ENCODE measurements at regions not wholly inside any gene's neighbourhood (a gene's known extent, or its start where the extent isn't known, plus 50 kb on each side); places are given as distances from the start of the nearest gene placed in this dataset.

DNA sequence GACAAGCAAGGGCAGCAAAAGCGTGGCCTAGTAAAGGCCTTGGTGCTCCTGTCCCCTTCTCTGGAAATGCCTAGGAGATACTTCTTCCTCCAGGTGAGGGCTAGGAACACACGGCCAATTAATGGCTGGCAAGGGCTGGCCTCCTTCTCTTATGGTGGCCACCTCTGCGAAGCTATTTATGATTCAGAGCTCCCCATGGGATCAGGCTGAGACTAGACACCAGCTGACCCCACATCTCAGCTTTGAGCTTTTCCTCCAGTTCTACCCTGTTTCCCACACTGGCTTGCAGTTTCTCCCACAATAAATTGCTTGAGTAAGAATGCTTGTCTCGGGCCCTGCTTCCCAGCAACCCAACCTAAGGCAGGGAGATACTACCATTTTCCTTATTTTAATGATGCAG is 53.7 kb downstream of the CAMK2N1 start:
- TF ChIP-seq POLR2A (IDR thresholded peaks at IDR 0.05), result no peak
- TF ChIP-seq, protein P1, sequence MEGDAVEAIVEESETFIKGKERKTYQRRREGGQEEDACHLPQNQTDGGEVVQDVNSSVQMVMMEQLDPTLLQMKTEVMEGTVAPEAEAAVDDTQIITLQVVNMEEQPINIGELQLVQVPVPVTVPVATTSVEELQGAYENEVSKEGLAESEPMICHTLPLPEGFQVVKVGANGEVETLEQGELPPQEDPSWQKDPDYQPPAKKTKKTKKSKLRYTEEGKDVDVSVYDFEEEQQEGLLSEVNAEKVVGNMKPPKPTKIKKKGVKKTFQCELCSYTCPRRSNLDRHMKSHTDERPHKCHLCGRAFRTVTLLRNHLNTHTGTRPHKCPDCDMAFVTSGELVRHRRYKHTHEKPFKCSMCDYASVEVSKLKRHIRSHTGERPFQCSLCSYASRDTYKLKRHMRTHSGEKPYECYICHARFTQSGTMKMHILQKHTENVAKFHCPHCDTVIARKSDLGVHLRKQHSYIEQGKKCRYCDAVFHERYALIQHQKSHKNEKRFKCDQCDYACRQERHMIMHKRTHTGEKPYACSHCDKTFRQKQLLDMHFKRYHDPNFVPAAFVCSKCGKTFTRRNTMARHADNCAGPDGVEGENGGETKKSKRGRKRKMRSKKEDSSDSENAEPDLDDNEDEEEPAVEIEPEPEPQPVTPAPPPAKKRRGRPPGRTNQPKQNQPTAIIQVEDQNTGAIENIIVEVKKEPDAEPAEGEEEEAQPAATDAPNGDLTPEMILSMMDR (IDR thresholded peaks at IDR 0.05), result no peak
- H3K27me3 ChIP-seq, result no peaks in the 10 kb centered on the region
- DNase-seq, result no peak
- H3K36me3 ChIP-seq, result no peaks in the 10 kb centered on the region
- WGBS, 2 donors, result 80 to 93% methylated on average over 3 to 4 of the region's 4 CpGs
- no peaks in the 10 kb centered on the region for H3K9me3 ChIP-seq
- H3K4me1 ChIP-seq, result no peaks in the 10 kb centered on the region
- intact Hi-C loops (cut with DNase I), result no loop called here
- H3K4me3 ChIP-seq (replicated peaks in 1 of 3), result no peak overlapping the region
- no peak overlapping the region for H3K27ac ChIP-seq

DNA sequence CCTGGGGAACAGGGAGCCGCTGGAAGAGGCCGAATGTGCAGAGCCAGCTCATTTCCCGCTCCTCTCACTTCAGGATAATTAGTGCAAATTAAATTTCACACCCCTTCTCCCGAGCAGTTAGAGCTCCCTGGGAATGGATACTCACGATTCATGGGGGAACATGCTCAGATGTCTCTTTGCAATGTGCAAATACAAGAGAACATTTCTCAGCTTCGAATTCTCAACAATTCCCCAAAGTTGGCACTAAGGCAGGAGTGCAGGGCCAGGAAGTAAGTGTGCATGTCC is 54.9 kb downstream of the CAMK2N1 start:
- intact Hi-C loops (cut with DNase I), result no loop called here
- H3K9me3 ChIP-seq, result no peaks in the 10 kb centered on the region

DNA sequence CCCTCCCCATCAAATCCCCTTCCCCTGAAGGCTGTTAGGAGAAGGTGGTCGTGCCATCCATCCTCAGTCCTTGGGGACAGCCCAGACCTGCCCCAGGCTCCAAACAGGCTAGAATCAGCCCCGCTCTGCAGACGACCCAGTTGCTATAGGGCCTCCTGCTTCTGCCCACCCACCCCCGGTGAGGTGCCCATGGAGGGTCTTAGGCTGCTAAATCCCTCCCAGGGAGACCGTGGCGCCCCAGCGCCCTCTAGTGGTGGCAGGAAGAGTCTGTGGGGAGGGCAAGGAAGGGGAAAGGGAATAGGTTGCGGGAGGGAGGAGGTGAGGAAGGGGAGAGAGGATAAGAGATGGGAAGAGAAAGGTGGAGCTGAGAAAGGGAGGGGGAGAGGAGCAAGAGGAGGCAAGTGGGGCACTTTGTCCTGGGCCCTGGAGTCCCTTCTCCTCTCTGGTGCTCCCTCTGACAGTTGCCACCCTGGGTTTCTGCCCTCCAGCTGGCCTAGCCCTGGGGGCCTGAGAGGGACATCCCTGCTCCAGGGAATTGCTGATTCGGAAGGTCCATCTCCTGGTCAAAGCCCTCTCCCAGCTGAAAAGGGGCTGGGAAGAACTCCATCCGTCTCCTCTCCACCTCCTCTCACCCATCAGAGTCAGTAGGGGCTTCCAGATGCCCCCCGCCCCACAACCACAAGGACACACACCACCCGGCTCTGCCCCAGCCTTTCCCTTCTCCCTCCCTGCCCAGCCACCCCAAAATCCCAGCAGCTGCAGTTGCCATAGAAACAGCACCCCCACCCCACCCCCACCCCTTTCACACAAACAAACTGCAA is 55.4 kb downstream of the CAMK2N1 start:
- peak; percentile 7 to 18 for DNase-seq
- no peak overlapping the region for H3K4me3 ChIP-seq (replicated peaks in 1 of 3)
- H3K27me3 ChIP-seq, result no peaks in the 10 kb centered on the region
- no peaks in the 10 kb centered on the region for H3K36me3 ChIP-seq
- H3K9me3 ChIP-seq, result no peaks in the 10 kb centered on the region
- no peaks in the 10 kb centered on the region for H3K4me1 ChIP-seq
- H3K27ac ChIP-seq, result no peak overlapping the region
- WGBS, 2 donors, result 26 to 27% methylated on average over 12 of the region's 12 CpGs
- no peak for TF ChIP-seq POLR2A (IDR thresholded peaks at IDR 0.05)
- TF ChIP-seq, protein P1 (IDR thresholded peaks at IDR 0.05), result peak in 4 of 6 experiments; percentile 31 to 54 (median 42)
- intact Hi-C loops (cut with DNase I), result no loop called here

More for the DNA sequence above, 54.9 kb downstream of the CAMK2N1 start:
- Histone ChIP-seq H3K36me3 (no peaks in the 10 kb centered on the region), H3K4me1 (no peaks in the 10 kb centered on the region), H3K4me3 (replicated peaks in 1 of 3) (no peak overlapping the region), H3K27me3 (no peaks in the 10 kb centered on the region), H3K27ac (no peak overlapping the region)
- 35 to 36% methylated on average over 5 to 6 of the region's 6 CpGs for WGBS, 2 donors
- no peak for TF ChIP-seq POLR2A (IDR thresholded peaks at IDR 0.05)
- TF ChIP-seq, protein P1 (IDR thresholded peaks at IDR 0.05), result no peak
- DNase-seq, result no peak

DNA sequence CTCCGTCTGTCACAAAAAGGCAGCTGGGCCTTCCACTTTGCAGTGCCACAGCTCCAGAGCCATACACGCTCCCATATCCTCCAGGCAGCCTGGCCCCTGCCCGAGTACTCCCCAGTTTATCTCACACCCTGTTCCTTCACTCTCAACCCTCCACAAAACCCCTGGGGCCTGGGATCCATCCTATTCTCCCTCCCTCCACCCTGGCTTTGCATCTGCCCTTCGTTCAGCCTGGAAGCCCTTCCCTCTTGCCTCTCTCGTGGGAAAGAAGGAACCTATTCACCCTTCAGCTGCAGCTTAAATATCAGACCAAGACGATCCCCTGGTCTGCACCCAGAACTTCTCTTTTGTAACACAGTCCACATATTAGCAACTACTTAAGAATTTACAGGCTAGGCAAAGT is 56.7 kb downstream of the CAMK2N1 start:
- intact Hi-C loops (cut with DNase I), result no loop called here
- DNase-seq, result no peak
- Histone ChIP-seq H3K27ac (no peak overlapping the region), H3K9me3 (peaks cover 4% of the 10 kb centered on the region), H3K27me3 (no peaks in the 10 kb centered on the region), H3K36me3 (no peaks in the 10 kb centered on the region), H3K4me3 (replicated peaks in 1 of 3) (no peak overlapping the region), H3K4me1 (no peaks in the 10 kb centered on the region)
- TF ChIP-seq, protein P1 (IDR thresholded peaks at IDR 0.05), result no peak
- TF ChIP-seq POLR2A (IDR thresholded peaks at IDR 0.05), result no peak
- 59 to 64% methylated on average over 6 of the region's 6 CpGs for WGBS, 2 donors

DNA sequence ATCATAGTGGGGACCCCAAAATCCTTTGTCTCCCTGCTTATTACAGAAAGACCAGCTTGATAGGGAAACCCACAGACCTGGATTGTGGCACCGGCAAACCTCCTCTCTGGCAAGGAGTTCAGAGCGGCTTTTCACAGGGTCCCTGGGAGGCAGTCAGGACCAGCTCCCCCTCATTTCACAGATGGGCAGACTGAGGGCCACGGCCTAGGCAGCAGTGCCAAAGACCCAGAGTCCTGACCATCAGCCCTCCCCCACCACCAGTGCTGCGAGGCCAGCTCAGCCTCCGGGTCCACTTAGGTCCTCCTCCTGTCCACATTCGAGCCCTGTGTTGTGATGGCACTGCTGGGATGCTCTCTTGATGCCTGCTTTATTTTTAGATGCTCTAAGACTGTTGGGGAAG is 57.2 kb downstream of the CAMK2N1 start:
- DNase-seq, result no peak

More for the DNA sequence above, 57.2 kb downstream of the CAMK2N1 start:
- intact Hi-C loops (cut with DNase I), result no loop called here
- WGBS, 2 donors, result 74 to 79% methylated on average over 6 of the region's 6 CpGs
- no peak overlapping the region for H3K4me3 ChIP-seq (replicated peaks in 1 of 3)
- H3K27me3 ChIP-seq, result no peaks in the 10 kb centered on the region
- no peaks in the 10 kb centered on the region for H3K4me1 ChIP-seq
- H3K27ac ChIP-seq, result no peak overlapping the region
- no peak for TF ChIP-seq POLR2A (IDR thresholded peaks at IDR 0.05)
- TF ChIP-seq, protein P1 (IDR thresholded peaks at IDR 0.05), result no peak
- no peaks in the 10 kb centered on the region for H3K36me3 ChIP-seq
- peaks cover 4% of the 10 kb centered on the region for H3K9me3 ChIP-seq

All from thyroid gland (tissue), 4 donors.